Body of pancreas (tissue), 4 donors: ENCODE measurements at regions not wholly inside any gene's neighbourhood (a gene's known extent, or its start where the extent isn't known, plus 50 kb on each side); places are given as distances from the start of the nearest gene placed in this dataset.
"Not testable (repeated sequence)": the region's sequence is repeated elsewhere in the genome, so short reads cannot be mapped to it uniquely, and the experiment has no call there.

ENCODE experiments used
- ATAC-seq: fragments of 150-250 bp; one replicate; pipeline ENCODE4 v1.9.1; 2016
- DNase-seq, 4 donors: peaks; one replicate each; pipeline ENCODE4 v3.0.0-alpha.2; 2019
- H3K27ac ChIP-seq, 4 donors: fragments of 200-600 bp; sonication (generic); 1 replicate in 3 of 4; 2 replicates in 1 of 4; pipeline versions ENCODE4 v1.5.1 to v1.6.1; 2016 to 2019; ENCODE audit warnings: mild to moderate bottlenecking in 1 of 4, mixed read lengths in 1 of 4, moderate library complexity in 1 of 4
- H3K27me3 ChIP-seq, 2 donors: fragments of 200-600 bp; sonication (generic); one replicate each; pipeline ENCODE4 v1.6.0; 2016; ENCODE audit warnings: mild to moderate bottlenecking in 1 of 2
- H3K36me3 ChIP-seq, 2 donors: fragments of 200-600 bp; sonication (generic); replicated peaks in 1 of 2; 2 replicates each; pipeline ENCODE4 v1.5.1; 2016; ENCODE audit warnings: low read depth in 2 of 2; ENCODE audit not compliant: insufficient read depth in 1 of 2
- H3K4me1 ChIP-seq: fragments of 200-600 bp; sonication (generic); one replicate; pipeline ENCODE4 v1.6.0; 2016
- H3K4me3 ChIP-seq, 2 donors: fragments of 200-600 bp; sonication (generic); 1 replicate in 1 of 2; 2 replicates in 1 of 2; pipeline ENCODE4 v1.5.1; 2016 to 2019
- H3K9me3 ChIP-seq, 3 donors: fragments of 200-600 bp; sonication (generic); 1 replicate in 2 of 3; 2 replicates in 1 of 3; pipeline ENCODE4 v1.5.1; 2016
- CTCF ChIP-seq, 7 experiments: fragments of 450-650 bp in 4 of 7; fragments of 200-600 bp in 3 of 7; sonication (generic) in 3 of 7; IDR thresholded peaks; one replicate each; pipeline ENCODE4 v1.5.1; 2016 to 2019; ENCODE audit warnings: antibody characterized with exemption in 7 of 7
- POLR2A ChIP-seq, 3 donors: fragments of 450-650 bp; IDR thresholded peaks; one replicate each; pipeline ENCODE4 v1.6.1; 2016; ENCODE audit warnings: antibody characterized with exemption in 3 of 3, mild to moderate bottlenecking in 2 of 3
- WGBS, 2 donors: methylation state at CpG; one replicate each; pipeline ENCODE4 v1.1.5; 2017; 5-methylcytosine and 5-hydroxymethylcytosine counted together
- intact Hi-C: fragments of 100-400 bp; cut with DNase I; formaldehyde crosslinking; loops from one replicate; pipeline ENCODE4 v1.15.1; 2023

GRCh38 chr1:34367954-34368353 lies 191.2 kb downstream of the C1orf94 start:
- 37 to 45% methylated on average over 6 of the region's 6 CpGs for WGBS, 2 donors
- H3K27me3 ChIP-seq: no peaks in the 10 kb centered on the region
- no peaks in the 10 kb centered on the region for H3K9me3 ChIP-seq
- no peak overlapping the region for H3K4me3 ChIP-seq
- no peaks in the 10 kb centered on the region for H3K4me1 ChIP-seq
- ATAC-seq: no peak
- intact Hi-C loops: no loop called here
- no peak overlapping the region for H3K27ac ChIP-seq
- DNase-seq: no peak
- TF ChIP-seq CTCF (IDR thresholded peaks at IDR 0.05): no peak
- no peak for TF ChIP-seq POLR2A (IDR thresholded peaks at IDR 0.05)
- H3K36me3 ChIP-seq: no peaks in the 10 kb centered on the region

GRCh38 chr1:34369701-34370455 lies 193.2 kb downstream of the C1orf94 start:
- DNase-seq (no peak), ATAC-seq (no peak)
- H3K4me1 ChIP-seq: no peaks in the 10 kb centered on the region
- H3K27ac ChIP-seq: no peak overlapping the region
- H3K9me3 ChIP-seq: no peaks in the 10 kb centered on the region
- WGBS, 2 donors: 68 to 70% methylated on average over 10 of the region's 10 CpGs
- no peak overlapping the region for H3K4me3 ChIP-seq
- intact Hi-C loops: no loop called here
- H3K27me3 ChIP-seq: no peaks in the 10 kb centered on the region
- TF ChIP-seq CTCF (IDR thresholded peaks at IDR 0.05) (no peak), POLR2A (IDR thresholded peaks at IDR 0.05) (no peak)
- no peaks in the 10 kb centered on the region for H3K36me3 ChIP-seq

- Histone ChIP-seq H3K4me3 (no peak overlapping the region), H3K27me3 (no peaks in the 10 kb centered on the region), H3K4me1 (no peaks in the 10 kb centered on the region), H3K9me3 (no peaks in the 10 kb centered on the region), H3K27ac (no peak overlapping the region), H3K36me3 (no peaks in the 10 kb centered on the region)
- intact Hi-C loops: no loop called here
- DNase-seq (no peak), ATAC-seq (no peak)
- TF ChIP-seq CTCF (IDR thresholded peaks at IDR 0.05): no peak
- no peak for TF ChIP-seq POLR2A (IDR thresholded peaks at IDR 0.05)
- 54 to 59% methylated on average over 4 of the region's 4 CpGs for WGBS, 2 donors
These were observed 194.0 kb downstream of the C1orf94 start for GRCh38 chr1:34370748-34371147.

GRCh38 chr1:34371179-34371578 lies 194.5 kb downstream of the C1orf94 start:
- ATAC-seq, H3K27me3 ChIP-seq, DNase-seq, H3K36me3 ChIP-seq, intact Hi-C loops, H3K4me1 ChIP-seq, H3K27ac ChIP-seq, H3K9me3 ChIP-seq, H3K4me3 ChIP-seq: not testable (repeated sequence)
- WGBS, 2 donors: 58 to 64% methylated on average over 2 to 5 of the region's 5 CpGs

- H3K27me3 ChIP-seq: no peaks in the 10 kb centered on the region
- no peaks in the 10 kb centered on the region for H3K36me3 ChIP-seq
- intact Hi-C loops: no loop called here
- no peaks in the 10 kb centered on the region for H3K4me1 ChIP-seq
- TF ChIP-seq CTCF (IDR thresholded peaks at IDR 0.05) (no peak), POLR2A (IDR thresholded peaks at IDR 0.05) (no peak)
- DNase-seq: no peak
- WGBS, 2 donors: 57 to 75% methylated on average over 1 of the region's 1 CpG
- H3K9me3 ChIP-seq: no peaks in the 10 kb centered on the region
- no peak overlapping the region for H3K27ac ChIP-seq
- ATAC-seq: no peak
- no peak overlapping the region for H3K4me3 ChIP-seq
These were observed 195.3 kb downstream of the C1orf94 start for GRCh38 chr1:34371829-34372532.
